OCI-LY3 (cell line): ENCODE measurements at regions not wholly inside any gene's neighbourhood (a gene's known extent, or its start where the extent isn't known, plus 50 kb on each side); places are given as distances from the start of the nearest gene placed in this dataset.

Experiments used
- CTCF ChIP-seq: fragments of 200-600, 300-600 bp; sonication (generic); IDR thresholded peaks from 2 replicates; pipeline ENCODE4 v1.5.1; 2014; ENCODE audit warnings: antibody characterized with exemption, low read length, low read depth
- EZH2phosphoT487 ChIP-seq: fragments of 200-600 bp; shearing (Covaris generic); IDR thresholded peaks from 2 replicates; pipeline ENCODE4 v1.6.1; 2018; ENCODE audit warnings: antibody characterized with exemption, mixed run types, low read depth

- TF ChIP-seq CTCF (no peak), EZH2phosphoT487 (no peak)
These were observed 290.2 kb downstream of the SOX11 start for GRCh38 chr2:5982193-5982902.
